ENCODE measurements at regions not wholly inside any gene's neighbourhood (a gene's known extent, or its start where the extent isn't known, plus 50 kb on each side); places are given as distances from the start of the nearest gene placed in this dataset.
"Not testable (repeated sequence)": the region's sequence is repeated elsewhere in the genome, so short reads cannot be mapped to it uniquely, and the experiment has no call there.

DNA sequence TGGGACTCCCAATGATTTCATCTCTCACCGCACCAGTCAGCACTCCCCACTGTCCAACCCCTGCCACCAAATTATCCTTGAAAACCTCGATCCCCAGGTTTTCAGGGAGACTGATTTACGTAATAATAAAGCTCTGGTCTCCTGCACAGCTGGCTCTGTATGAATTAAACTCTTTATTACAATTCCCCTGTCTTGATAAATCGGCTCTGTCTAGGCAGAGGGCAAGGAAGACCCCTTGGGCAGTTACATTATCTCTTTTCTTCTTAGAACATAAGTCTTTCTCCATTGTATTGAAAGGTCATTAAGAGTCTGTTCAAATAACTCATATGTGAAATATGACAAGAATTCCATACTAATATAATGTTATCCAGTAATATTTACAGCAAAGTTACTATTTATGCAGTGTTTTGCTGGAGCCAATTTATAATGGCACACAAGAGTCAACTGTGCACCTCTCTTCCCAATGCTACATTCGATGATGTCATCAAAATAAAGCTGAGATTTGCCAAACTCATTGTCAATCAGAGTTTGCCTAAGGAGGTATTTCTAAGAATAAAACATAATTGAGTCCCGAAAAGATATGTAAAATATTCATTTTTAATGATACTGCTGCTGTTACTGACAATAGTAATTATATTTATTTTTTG, 1297.2 kb upstream of the LRRTM3 start:
- no peak for DNase-seq (ENCODE audit: low read depth)

DNA sequence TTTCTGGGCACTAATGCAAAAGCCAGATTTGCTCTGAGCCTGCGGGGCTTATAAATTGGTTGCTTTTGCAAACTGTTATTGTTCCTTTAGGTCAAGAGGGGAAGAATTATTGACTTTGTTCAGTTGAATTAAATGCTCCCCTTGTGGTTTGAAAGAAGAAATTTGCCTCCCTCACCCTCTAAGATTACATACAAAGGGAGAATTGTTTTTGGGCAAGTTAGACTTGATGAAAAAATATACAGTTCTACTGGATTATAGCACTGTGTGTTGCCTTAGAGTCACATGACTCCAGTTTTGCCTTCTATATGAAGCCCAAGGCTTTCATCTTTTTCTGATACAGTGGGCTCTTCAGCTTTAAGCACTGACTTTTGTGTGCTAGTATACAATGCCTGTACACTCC, 1265.8 kb upstream of the LRRTM3 start:
- DNase-seq (ENCODE audit: low read depth), result no peak

DNA sequence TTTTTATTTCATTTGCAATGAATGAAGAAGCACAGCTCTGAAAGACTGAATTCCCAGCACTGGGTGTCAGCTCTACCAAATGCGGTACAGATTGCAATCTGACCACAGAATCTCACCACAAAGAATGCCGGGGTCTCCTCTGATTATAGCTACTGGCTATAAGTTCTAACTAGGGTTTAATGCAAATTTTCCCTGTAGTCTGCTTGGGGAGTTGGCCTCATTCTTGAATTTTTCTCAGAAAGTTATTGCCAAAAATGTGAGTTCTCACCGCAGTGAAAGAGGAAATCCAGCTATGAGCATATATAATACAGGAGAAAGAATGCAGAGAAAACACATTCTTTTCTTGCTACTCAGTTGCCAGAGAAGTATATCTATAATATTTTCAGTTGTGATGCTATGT, 1255.7 kb upstream of the LRRTM3 start:
- no peak for DNase-seq (ENCODE audit: low read depth)

DNA sequence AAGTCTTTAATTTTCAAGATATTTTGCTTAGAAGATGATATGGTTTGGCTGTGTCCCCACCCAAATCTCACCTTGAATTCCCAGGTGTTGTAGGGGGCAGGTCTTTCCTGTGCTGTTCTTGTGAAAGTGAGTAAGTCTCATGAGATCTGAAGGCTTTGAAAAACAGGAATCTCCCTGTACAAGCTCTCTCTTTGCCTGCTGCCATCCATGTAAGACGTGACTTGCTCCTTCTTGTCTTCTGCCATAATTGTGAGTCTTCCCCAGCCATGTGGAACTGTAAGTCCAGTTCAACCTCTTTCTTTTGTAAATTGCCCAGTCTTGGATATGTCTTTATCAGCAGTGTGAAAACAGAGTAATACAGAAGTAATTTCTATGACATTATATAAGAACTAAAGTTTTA, 1255.2 kb upstream of the LRRTM3 start:
- not testable (repeated sequence) for DNase-seq (ENCODE audit: low read depth)

DNA sequence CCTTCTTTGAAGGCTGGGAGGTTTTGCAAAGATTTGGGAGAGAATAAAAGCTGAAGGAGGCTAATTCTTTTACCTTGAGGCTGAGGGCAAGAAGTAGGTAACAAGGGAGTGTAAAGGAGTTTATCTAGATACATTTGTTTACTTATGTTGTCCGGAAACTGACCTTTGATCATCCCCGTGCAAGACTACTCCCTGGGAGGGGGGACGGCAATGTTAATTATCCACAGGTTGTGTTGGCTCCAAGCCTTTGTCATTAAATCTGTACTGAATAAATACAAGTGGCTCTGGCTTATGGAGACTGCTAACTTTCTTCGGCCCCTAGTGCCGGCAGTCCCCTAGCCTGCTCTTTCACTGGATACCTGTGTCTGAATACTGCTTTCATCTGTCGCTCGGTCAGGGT, 1250.6 kb upstream of the LRRTM3 start:
- no peak for DNase-seq (ENCODE audit: low read depth)

DNA sequence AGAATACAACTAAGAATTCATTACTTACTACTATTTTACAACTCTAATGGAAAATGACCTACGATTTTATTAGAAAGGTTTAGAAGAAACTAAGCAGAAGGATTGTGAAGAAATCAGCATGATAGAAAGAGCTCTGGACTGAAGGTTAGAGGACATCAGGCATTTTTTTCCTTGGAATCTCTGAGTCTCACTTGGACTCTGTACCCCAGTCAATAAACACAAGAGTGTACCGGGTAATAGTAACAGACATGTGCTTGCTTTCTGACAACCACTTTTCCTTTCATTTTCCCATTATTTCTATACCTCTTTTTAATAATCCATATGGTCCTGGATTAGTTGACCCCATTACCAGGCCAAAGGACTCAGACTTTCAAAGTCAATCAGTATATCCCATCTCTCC, 1240.9 kb upstream of the LRRTM3 start:
- DNase-seq (ENCODE audit: low read depth), result no peak

DNA sequence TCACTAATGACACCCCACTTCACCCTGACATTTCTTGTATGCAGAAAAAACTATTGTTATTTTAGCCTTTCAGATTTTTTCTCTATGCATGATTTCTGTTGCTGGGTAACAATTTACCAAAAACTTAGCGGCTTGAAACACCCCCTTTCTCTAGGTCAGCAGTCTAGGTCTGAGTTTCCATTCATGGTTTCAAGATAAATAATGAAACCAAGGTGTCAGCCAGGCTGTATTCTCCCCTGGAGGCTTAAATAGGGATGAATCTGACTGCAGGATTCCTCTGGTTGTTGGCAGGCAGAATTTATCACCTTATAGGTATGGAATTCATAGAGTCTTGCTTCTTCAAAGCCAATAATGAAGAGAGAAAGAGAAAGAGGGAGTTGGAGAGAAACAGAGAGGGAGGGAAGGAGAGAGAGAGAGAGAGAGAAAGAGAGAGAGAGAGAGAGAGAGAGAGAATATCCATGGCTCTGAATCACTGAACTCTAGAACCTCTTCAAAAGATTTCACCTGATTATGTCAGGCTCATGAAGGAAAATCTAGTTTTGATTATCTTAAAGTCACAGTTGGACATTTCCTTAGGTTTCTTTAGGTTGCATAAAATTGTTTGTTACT, 1224.6 kb upstream of the LRRTM3 start:
- no peak for DNase-seq (ENCODE audit: low read depth)

DNA sequence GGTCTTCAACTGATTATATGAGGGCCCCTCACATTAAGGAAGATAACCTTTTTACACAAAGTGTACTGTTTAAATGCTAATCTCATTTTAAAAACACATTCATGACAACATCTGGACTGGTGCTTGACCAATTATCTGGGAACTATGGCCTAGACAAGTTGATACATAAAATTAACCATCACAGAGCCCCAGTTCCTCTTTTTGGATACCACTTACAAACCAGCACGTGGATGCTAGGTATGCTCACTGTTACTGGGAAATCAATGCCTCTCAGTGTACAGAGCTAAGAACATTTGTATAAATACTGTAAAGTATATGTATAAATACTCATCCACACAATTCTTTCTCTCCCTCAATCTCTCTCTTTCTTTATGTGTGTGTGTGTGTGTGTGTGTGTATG, 1217.8 kb upstream of the LRRTM3 start:
- no peak for DNase-seq (ENCODE audit: low read depth)

DNA sequence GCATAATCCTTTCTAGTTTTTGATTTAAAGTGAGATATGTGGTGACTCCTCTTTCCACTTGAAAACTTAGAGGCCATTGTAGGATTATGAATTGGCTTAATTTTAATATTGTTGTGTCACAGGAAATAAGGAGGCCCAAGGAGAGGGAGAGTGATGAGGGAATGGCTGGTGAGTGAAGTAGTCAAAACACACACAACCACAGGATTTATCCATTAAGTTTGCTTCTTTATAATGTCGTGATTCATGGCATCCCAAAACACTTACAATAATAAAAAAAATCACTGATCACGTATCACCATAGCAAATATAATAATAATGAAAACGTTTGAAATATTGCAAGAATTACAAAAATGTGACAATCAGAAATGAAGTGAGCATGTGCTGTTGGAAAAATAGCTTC, 1215.5 kb upstream of the LRRTM3 start:
- DNase-seq (ENCODE audit: low read depth), result no peak

DNA sequence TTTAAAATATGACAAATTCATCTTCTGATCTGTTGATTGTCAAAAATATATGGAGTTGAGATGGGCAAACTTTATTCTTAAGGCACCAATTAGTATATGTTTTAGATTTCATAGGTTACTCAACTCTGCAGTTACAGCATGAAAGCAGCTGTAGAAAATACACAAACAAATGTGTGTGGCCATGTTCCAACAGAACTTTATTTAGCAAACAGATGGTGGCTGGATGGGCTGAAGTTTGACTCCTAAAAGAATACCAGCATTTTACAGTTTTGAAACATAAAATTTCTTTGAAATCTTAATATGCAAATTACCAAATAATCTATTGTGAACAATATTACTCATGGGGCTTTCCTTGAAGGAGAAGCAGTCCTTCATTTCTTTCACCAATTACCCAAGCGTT, 1206.0 kb upstream of the LRRTM3 start:
- no peak for DNase-seq (ENCODE audit: low read depth)

DNA sequence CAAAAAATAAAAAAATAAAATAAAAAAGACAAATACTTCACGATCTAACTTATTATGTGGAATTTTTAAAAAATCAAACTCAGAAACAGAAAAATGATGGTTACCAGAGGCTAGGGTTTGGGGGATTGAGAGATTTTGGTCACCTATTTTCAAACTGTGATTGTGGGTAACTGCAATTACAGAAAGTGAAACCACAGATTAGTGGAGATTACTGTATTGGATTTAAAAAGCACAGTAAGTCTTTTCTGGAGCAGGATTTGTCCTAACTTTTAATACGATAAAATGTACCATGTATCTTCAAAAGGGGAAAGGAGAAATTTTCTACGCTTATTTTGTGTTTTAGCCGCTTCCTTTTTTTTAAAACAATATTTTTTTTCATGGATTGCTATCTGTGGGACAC, 1204.9 kb upstream of the LRRTM3 start:
- DNase-seq (ENCODE audit: low read depth), result no peak

DNA sequence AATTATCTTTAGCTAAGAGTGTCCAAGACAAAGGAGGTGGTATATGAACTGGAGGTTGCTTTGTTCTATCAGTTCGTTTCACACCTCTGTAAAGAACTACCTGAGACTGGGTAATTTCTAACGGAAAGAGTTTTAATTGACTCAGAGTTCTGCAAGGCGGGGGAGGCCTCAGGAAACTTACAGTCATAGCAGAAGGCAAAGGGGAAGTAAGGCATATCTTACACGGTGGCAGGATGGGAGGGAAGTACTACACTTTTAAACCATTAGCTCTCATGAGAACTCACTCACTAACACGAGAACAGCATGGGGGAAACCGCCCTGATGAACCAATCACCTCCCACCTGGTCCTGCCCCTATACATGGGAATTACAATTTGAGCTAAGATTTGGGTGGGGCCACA, 1202.3 kb upstream of the LRRTM3 start:
- DNase-seq (ENCODE audit: low read depth), result no peak

DNA sequence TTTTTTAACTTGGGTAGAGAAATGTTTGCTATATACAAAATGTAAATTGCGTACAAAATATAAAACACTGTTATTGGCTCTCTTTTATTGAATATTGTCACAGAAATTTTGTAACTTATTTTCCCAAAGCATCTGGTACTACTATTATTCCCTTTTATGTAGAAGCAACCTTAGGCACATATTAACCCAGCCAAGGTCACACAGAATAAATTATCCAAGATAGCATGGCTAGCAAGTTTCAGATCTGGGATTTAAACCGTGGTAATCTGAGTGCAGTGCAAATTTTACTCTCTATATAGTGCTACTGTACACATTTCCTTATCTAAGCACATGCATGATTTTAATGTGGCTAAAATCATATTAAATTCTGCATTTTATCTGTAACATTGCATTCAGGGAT, 1190.5 kb upstream of the LRRTM3 start:
- no peak for DNase-seq (ENCODE audit: low read depth)

DNA sequence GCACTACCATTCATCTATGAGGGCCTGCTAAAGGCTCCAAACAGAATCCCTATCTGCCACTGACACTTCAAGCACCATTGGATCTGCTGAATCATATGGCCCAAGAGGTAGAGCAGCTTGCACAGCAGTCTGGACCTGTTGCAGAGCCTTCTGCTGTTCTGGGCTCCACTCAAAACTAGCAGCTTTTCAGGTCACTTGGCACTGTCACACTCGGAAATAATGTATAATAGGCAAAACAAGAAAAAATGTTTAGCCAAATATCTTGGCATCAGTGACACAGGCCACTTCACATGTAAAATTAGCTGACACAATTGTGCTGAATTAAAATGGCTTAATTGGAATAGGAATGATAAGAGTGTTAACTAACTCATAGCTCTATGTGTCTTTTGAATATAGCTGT, 1182.9 kb upstream of the LRRTM3 start:
- no peak for DNase-seq (ENCODE audit: low read depth)

DNA sequence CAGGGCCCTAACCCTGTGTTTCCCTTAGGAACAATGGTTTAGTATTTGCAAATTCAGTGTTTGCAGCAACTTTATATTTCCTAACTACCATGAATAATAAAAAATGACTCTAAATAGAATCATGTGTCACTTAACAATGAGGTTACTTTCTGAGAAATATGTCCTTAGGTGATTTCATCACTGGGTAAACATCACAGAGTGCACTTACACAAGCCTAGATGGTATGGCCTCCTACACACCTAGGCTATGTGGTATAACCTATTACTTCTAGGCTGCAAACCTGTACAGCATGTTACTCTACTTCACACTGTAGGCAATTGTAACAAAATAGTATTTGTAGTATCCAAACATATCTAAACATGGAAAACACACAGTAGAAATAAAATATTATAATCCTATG, 1174.6 kb upstream of the LRRTM3 start:
- DNase-seq (ENCODE audit: low read depth), result no peak

DNA sequence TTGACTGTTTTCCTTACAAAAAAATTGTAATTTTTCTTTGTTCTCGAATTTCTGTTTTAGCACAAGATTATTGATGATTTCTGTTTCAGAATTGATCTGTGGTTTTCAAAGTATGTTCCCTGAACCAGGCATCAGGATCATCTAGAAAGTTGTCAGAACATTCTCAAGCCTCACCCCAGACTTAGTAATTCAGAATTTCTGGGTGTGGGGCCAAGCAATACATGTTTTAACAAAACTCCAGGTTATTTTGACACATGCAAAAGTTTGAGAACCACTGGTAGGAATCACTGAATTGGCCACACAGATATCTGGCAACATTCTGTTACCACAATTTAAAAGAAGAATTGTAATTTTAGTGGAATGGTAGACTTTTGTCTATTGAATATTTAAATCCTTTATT, 1173.9 kb upstream of the LRRTM3 start:
- DNase-seq (ENCODE audit: low read depth), result no peak

DNA sequence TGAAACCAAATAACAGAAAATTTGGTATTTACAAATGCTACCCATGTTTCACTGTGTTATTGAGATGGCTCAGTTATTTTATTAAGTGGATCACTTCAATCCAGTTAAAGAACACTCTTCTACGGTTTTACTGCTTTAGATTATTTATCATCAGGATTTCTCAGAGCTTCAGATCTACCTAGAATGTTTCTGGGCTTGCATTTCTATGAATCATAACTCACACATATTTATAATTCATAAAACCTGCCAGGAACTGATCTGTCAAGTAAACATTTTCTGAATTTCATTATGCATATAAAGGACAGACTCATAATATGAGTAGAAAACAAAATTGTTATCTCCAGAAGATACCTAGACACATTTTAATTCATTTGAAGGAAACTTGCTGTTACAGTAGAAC, 1172.3 kb upstream of the LRRTM3 start:
- no peak for DNase-seq (ENCODE audit: low read depth)

DNA sequence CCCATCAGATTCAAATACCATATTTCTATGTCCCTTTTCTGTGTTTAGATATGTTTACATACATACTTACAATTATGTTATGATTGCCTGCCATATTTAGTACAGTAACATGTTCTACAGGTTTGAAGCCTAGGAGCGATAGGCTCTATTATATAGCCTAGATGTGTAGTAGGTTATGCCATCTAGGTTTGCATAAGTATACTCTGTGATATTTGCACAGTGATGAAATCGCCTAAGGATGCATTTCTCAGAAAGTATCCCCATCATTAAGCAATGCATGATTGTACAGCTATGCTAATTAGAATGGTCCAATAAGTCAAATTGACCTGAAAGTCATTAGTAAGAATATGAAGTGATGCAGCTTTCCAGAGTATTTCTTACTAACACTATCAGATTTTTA, 1171.7 kb upstream of the LRRTM3 start:
- no peak for DNase-seq (ENCODE audit: low read depth)

DNA sequence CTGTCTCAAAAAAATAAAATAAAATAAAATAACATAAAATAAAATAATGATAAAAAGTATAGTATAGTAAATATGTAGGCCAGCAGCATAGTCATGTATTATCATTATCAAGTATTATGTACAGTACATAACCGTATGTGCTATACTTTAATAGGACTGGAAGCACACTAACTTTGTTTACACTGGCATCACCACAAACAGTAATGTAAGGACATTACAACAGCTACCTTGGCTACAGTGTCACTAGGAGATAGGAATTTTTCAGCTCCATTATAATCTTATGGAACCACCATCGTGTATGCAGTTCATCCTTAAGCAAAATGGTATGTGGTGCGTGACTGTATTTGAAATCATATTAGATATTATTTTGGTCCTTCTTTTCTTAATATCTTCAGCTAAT, 1163.5 kb upstream of the LRRTM3 start:
- no peak for DNase-seq (ENCODE audit: low read depth)

DNA sequence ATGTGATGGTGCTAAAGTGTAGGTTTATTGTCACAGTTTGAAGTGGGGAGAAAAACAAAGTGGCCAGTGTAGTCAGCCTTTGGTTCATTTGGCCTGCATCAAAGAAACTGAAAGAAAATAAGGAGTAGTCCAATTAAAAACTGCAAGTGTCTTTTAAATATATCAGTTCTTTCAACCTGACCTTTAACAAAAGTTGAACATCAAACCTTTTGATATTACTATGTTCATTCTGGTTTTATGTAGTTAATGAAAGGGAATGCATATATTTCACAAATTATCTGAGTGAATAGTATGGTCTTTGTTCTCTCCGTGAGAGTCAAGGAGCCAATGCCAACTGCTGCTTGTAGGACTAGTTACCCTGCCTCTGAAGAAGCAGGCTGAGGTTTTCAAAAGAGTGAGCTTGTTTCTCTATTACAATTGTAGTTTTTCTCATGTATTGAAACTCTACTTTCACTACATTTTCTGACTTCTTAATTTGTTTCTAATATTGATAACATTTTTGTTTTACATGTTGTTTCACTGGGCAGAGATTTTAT, 1160.8 kb upstream of the LRRTM3 start:
- DNase-seq (ENCODE audit: low read depth), result no peak

DNA sequence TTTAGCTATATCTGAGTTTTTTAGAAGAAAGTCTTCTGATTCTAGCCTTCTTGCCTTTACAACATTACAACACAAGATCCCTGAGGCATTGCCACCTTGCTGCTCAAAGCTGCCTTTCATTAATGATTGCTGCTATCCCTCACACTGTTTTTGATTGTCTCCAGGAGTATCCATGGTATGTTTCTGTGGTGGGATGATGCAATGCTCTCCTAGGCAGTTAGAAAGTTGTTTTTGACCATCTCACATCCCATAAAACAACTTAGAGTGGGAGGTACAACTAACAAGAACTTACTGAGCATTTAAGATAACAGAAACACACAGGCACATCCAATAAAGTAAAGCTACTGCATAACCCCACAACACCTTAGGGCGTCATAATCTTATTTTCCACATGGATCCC, 1156.0 kb upstream of the LRRTM3 start:
- DNase-seq (ENCODE audit: low read depth), result no peak

DNA sequence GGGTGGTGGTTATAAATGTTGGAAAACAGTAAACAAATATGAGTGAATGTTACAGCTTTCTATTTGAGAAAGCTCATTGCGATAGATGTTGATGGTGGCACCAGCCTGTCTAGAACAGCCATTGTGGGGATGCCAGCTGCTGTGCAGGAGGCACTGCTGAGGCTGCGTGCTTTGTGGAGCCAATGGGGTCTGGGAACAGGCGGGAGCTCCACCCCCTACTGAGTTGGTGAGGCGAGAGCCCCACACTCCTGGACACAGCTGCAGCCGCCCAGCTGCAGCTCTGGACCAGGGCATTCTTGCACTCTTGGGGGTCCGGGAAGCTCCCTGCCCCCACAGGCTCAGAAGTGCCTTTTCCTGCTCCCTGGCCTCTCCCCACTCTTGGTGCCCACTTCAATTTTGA, 1147.1 kb upstream of the LRRTM3 start:
- DNase-seq (ENCODE audit: low read depth), result no peak

DNA sequence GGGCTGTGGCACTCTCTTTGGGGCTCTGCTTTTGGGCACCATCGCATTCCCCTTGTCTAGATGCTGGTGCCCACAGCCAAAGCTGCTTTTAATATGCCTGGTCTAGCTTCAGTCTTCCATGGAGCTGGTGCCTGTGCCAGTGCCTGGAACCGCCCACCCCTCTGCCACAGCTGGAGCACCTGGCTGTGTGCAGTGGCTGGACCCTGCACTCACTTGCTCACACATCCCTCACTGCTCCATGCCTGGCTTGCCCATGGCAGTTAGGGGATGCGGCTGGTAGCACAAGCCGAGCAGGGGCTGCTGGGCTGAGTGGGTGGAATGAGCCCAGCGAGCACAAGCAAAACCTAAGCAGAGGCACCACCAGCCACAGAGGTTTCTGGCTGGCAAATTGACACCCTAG, 1145.9 kb upstream of the LRRTM3 start:
- no peak for DNase-seq (ENCODE audit: low read depth)

DNA sequence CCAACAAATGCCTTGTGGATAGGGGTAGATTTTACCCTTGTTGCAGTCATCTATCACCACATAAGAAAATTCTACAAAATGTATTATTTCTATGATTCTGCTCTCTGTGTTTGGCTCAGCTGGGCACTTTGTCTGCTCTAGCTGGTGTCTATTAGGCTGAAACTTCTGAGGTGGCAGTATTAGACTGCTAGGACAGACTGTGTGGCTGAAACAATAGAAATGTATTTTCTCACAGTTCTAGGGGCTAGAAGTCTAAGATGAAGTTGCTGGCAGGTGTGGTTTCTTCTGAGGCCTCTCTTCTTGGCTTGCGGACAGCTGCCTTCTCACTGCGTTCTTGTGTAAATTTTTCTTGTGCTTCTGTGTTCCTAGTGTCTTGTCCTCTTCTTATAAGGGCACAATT, 1139.6 kb upstream of the LRRTM3 start:
- no peak for DNase-seq (ENCODE audit: low read depth)
